ENCODE measurements at regions not wholly inside any gene's neighbourhood (a gene's known extent, or its start where the extent isn't known, plus 50 kb on each side); places are given as distances from the start of the nearest gene placed in this dataset.

GRCh38 chr4:126992910-126993309 is 639.8 kb upstream of the INTU start:
- no peaks in the 10 kb centered on the region for H3K27me3 ChIP-seq (replicated peaks in 1 of 2; ENCODE audit: control insufficient read depth in 2 of 2, insufficient read depth in 2 of 2, low read length in 1 of 2)
- ATAC-seq (no peak), DNase-seq (ENCODE audit: low read depth, low spot score) (no peak), FAIRE-seq (no peak)
- H3K9ac ChIP-seq (ENCODE audit: control insufficient read depth, insufficient read depth, low read length) = no peak overlapping the region
- no peaks in the 10 kb centered on the region for H3K36me3 ChIP-seq (ENCODE audit: control insufficient read depth in 2 of 2, insufficient read depth in 2 of 2, low read length in 1 of 2)
- no peak overlapping the region for H3K4me2 ChIP-seq (ENCODE audit: control insufficient read depth, insufficient read depth)
- H3K4me1 ChIP-seq (ENCODE audit: control insufficient read depth, insufficient read depth, low read length) = no peaks in the 10 kb centered on the region
- no peak overlapping the region for H3K4me3 ChIP-seq
- POLR2A ChIA-PET = no interaction called here
- no peaks in the 10 kb centered on the region for H3K79me2 ChIP-seq (ENCODE audit: control insufficient read depth, insufficient read depth, low read length)
- H4K20me1 ChIP-seq (ENCODE audit: control insufficient read depth, insufficient read depth) = no peaks in the 10 kb centered on the region
- no peak overlapping the region for H3K27ac ChIP-seq (ENCODE audit: control insufficient read depth, insufficient read depth)
- H3K9me3 ChIP-seq (replicated peaks; ENCODE audit: control insufficient read depth, insufficient read depth, low read length) = no peaks in the 10 kb centered on the region
- TF ChIP-seq TARDBP (IDR thresholded peaks at IDR 0.05; ENCODE audit: borderline replicate concordance) = no peak
- TF ChIP-seq, protein P1, sequence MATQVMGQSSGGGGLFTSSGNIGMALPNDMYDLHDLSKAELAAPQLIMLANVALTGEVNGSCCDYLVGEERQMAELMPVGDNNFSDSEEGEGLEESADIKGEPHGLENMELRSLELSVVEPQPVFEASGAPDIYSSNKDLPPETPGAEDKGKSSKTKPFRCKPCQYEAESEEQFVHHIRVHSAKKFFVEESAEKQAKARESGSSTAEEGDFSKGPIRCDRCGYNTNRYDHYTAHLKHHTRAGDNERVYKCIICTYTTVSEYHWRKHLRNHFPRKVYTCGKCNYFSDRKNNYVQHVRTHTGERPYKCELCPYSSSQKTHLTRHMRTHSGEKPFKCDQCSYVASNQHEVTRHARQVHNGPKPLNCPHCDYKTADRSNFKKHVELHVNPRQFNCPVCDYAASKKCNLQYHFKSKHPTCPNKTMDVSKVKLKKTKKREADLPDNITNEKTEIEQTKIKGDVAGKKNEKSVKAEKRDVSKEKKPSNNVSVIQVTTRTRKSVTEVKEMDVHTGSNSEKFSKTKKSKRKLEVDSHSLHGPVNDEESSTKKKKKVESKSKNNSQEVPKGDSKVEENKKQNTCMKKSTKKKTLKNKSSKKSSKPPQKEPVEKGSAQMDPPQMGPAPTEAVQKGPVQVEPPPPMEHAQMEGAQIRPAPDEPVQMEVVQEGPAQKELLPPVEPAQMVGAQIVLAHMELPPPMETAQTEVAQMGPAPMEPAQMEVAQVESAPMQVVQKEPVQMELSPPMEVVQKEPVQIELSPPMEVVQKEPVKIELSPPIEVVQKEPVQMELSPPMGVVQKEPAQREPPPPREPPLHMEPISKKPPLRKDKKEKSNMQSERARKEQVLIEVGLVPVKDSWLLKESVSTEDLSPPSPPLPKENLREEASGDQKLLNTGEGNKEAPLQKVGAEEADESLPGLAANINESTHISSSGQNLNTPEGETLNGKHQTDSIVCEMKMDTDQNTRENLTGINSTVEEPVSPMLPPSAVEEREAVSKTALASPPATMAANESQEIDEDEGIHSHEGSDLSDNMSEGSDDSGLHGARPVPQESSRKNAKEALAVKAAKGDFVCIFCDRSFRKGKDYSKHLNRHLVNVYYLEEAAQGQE (IDR thresholded peaks at IDR 0.05; ENCODE audit: low read depth, low read length) = no peak
- TF ChIP-seq RAD21 (IDR thresholded peaks at IDR 0.05; ENCODE audit: insufficient read depth, low read depth, low read length) = no peak
- TF ChIP-seq IKZF2 (IDR thresholded peaks at IDR 0.05) = no peak
- no peak for TF ChIP-seq NBN (IDR thresholded peaks at IDR 0.05)
- TF ChIP-seq TCF12 (IDR thresholded peaks at IDR 0.05; ENCODE audit: low read depth, low read length) = no peak
- no peak for TF ChIP-seq CHD4 (IDR thresholded peaks at IDR 0.05)
- TF ChIP-seq ZNF217 (IDR thresholded peaks at IDR 0.05) = no peak
- TF ChIP-seq MEF2B (IDR thresholded peaks at IDR 0.05; ENCODE audit: partially characterized antibody, poor library complexity, severe bottlenecking) = no peak
- TF ChIP-seq RB1 (IDR thresholded peaks at IDR 0.05; ENCODE audit: borderline replicate concordance) = no peak
- TF ChIP-seq ATF2 (IDR thresholded peaks at IDR 0.05; ENCODE audit: low read length) = no peak
- no peak for TF ChIP-seq KDM1A (IDR thresholded peaks at IDR 0.05; ENCODE audit: borderline replicate concordance)
- no peak for TF ChIP-seq KAT2A (conservative IDR thresholded peaks at IDR 0.05; ENCODE audit: control insufficient read depth, low read depth, low read length)
- no peak for TF ChIP-seq MAX (IDR thresholded peaks at IDR 0.05; ENCODE audit: low read depth, low read length)
- TF ChIP-seq FOXM1 (IDR thresholded peaks at IDR 0.05; ENCODE audit: low read depth, low read length) = no peak
- no peak for TF ChIP-seq USF1 (IDR thresholded peaks at IDR 0.05; ENCODE audit: borderline replicate concordance, extremely low read length, insufficient read depth, low read depth, low read length)
- TF ChIP-seq SREBF1 (IDR thresholded peaks at IDR 0.05; ENCODE audit: low read length) = no peak
- no peak for TF ChIP-seq RCOR1 (conservative IDR thresholded peaks at IDR 0.05; ENCODE audit: low read depth, low read length)
- TF ChIP-seq SMARCA5 (IDR thresholded peaks at IDR 0.05) = no peak
- CTCF ChIA-PET = no interaction called here
- no TSS peak for BruUV-seq (replicated peaks)
- WGBS (ENCODE audit: insufficient coverage, insufficient replicate concordance, low lambda C conversion rate, missing lambda C conversion rate) = 94% methylated on average over 1 of the region's 1 CpG
- no peak overlapping the region for H2AFZ ChIP-seq (ENCODE audit: control insufficient read depth, low read depth, low read length)
- intact Hi-C loops (cut with micrococcal nuclease; ENCODE audit: unreplicated experiment) (no loop called here), in situ Hi-C loops (cut with MboI) (no loop called here)
- RAD21 ChIA-PET (ENCODE audit: unreplicated experiment) = no interaction called here
- SMC1A ChIA-PET (ENCODE audit: uncharacterized antibody, unreplicated experiment) = no interaction called here
